ENCODE measurements at regions not wholly inside any gene's neighbourhood (a gene's known extent, or its start where the extent isn't known, plus 50 kb on each side); places are given as distances from the start of the nearest gene placed in this dataset.

DNA sequence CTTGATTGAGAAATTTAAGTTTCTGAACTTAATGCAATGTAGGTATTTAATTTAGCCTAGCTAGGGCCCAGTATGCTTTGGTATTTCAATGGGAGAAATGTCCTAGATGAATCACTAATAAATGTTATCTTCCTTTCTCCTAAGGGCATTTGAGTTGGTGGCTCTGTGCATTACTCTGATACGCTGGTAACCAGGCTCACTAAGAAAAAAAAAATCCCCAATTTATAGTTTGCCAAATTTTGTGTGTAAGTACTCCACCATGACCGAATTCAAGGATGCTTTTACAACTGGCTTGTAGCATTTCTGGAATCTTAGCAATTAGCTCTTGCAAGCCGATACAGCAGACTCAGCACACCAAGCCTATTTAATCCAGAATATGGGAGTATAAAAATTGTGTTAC lies 94.6 kb upstream of the LPP start:
- H3K36me3 ChIP-seq (ENCODE audit: control insufficient read depth, insufficient read depth, low read length): no peaks in the 10 kb centered on the region

DNA sequence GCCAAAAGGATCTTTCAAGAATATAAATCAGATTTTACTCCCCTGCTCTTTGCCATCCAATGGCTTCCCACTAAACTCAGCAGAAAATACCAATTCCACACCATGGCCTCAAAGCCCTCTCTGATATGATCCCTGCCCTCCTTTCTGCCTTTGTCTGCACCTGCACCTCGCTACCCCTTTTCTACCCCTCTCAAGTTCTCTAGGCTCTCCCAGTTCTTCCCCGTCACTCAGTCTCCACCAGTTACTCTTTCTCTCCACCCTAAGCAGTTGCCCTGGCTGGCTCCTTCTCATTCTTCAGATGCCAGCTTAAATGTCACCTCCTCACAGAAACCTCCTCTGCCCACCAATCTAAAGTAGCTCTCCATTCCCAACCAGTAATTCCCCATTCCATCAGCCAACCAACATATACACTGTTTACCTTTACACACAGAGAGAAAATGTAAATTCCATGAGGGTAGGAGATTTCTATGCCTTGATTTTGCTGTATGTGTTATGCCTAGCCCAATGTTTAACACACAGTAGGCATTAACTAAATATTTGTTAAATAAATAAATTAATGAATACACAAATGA lies 93.6 kb upstream of the LPP start:
- TF ChIP-seq, protein P1, sequence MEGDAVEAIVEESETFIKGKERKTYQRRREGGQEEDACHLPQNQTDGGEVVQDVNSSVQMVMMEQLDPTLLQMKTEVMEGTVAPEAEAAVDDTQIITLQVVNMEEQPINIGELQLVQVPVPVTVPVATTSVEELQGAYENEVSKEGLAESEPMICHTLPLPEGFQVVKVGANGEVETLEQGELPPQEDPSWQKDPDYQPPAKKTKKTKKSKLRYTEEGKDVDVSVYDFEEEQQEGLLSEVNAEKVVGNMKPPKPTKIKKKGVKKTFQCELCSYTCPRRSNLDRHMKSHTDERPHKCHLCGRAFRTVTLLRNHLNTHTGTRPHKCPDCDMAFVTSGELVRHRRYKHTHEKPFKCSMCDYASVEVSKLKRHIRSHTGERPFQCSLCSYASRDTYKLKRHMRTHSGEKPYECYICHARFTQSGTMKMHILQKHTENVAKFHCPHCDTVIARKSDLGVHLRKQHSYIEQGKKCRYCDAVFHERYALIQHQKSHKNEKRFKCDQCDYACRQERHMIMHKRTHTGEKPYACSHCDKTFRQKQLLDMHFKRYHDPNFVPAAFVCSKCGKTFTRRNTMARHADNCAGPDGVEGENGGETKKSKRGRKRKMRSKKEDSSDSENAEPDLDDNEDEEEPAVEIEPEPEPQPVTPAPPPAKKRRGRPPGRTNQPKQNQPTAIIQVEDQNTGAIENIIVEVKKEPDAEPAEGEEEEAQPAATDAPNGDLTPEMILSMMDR (IDR thresholded peaks at IDR 0.05; ENCODE audit: insufficient read depth, low read length, severe bottlenecking): no peak
- DNase-seq (ENCODE audit: low read depth) (no peak), FAIRE-seq (no peak)
- Histone ChIP-seq H3K36me3 (ENCODE audit: control insufficient read depth, insufficient read depth, low read length) (no peaks in the 10 kb centered on the region), H3K27me3 (ENCODE audit: control insufficient read depth, insufficient read depth, low read length) (no peaks in the 10 kb centered on the region), H3K4me3 (ENCODE audit: low read depth, low read length) (no peak overlapping the region)

More for the DNA sequence above, 94.6 kb upstream of the LPP start:
- TF ChIP-seq, protein P1 (IDR thresholded peaks at IDR 0.05; ENCODE audit: insufficient read depth, low read length, severe bottlenecking): no peak
- no peak for FAIRE-seq
- no peak overlapping the region for H3K4me3 ChIP-seq (ENCODE audit: low read depth, low read length)
- no peak for DNase-seq (ENCODE audit: low read depth)
- H3K27me3 ChIP-seq (ENCODE audit: control insufficient read depth, insufficient read depth, low read length): no peaks in the 10 kb centered on the region

DNA sequence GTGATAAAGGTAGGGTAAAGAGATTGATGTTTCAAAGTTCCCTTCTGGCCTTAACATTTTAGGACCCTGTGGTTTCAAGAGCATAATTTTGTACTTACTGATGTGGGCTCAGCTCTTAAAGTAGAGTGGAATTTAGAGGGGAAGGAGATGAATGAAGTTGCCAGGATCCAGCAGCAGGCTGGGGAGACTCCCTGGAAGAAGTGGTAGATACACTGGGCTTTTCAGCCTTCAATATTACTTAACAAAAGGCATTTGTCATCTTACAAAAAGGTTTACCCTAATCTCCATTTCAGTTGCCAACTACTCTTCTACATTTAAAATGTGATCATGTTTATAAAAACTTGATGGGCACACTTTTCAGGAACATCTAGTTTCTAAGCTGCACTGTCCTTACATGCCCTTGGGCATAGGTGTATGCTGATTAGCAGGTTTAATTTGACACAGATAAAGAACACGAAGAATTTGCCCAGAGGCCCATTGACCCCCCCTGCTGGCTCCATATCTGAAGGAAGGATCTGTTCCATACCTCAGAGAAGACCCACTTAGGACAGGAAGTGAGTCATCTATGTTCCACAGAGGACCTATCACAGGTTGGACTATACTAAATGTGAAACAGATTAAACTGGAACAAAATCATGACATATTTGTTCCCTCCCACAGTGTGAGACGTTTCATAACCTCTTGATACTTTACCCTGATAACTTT lies 93.0 kb upstream of the LPP start:
- FAIRE-seq (no peak), DNase-seq (ENCODE audit: low read depth) (peak; percentile 71)
- Histone ChIP-seq H3K36me3 (ENCODE audit: control insufficient read depth, insufficient read depth, low read length) (no peaks in the 10 kb centered on the region), H3K4me3 (ENCODE audit: low read depth, low read length) (no peak overlapping the region), H3K27me3 (ENCODE audit: control insufficient read depth, insufficient read depth, low read length) (no peaks in the 10 kb centered on the region)
- TF ChIP-seq, protein P1 (IDR thresholded peaks at IDR 0.05; ENCODE audit: insufficient read depth, low read length, severe bottlenecking): peak; percentile 5

DNA sequence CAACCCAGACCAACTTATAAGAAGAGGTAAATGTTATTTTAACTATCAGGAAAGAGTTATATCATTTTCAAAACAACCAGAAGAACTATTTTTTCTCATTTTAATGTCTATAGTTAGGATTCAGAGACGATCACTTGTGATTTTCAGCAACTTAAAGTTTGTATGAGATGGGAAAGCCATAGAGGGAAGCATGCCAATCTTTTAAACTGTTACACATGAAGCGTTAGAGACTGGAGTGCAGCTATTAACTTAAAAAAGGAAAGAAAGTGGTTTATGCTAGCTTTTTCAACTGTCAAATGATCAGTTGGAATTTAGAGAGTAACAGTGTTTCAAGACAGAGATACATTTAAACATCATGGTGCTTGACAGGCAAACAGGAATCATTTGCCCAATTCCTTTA lies 91.7 kb upstream of the LPP start:
- DNase-seq (ENCODE audit: low read depth): no peak
- no peaks in the 10 kb centered on the region for H3K27me3 ChIP-seq (ENCODE audit: control insufficient read depth, insufficient read depth, low read length)
- no peak for FAIRE-seq
- TF ChIP-seq, protein P1 (IDR thresholded peaks at IDR 0.05; ENCODE audit: insufficient read depth, low read length, severe bottlenecking): no peak
- H3K36me3 ChIP-seq (ENCODE audit: control insufficient read depth, insufficient read depth, low read length): no peaks in the 10 kb centered on the region
- H3K4me3 ChIP-seq (ENCODE audit: low read depth, low read length): no peak overlapping the region

DNA sequence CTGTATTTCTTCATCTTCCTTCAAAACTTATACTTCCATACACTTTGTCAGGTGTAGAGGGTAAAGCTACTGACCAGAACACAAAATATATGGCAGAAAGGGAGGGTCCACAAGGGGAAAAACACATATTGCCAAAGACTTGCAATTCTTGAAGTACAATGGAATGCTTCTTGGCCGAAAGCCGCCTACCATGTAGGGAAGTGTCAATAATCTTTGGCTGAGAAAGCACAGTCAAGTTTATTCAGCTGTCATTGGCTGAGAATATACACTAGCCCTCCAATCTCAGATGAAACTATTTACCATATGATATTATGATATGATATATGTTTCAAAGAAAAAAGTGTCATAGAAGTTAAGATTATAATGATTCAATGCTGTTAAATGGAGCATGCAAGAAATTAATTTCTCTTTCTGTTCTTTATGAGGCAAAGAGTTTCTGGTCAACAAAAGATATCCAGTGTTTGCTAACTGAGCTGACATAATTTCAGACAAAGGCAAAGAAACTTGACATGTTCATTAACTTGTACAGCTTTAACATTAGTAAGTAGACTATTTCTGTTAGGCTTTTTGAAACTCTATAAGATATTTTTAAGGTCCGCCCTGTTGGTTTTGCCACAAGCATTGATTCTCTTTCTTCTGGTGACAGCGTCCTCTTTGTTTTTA lies 89.0 kb upstream of the LPP start:
- Histone ChIP-seq H3K36me3 (ENCODE audit: control insufficient read depth, insufficient read depth, low read length) (no peaks in the 10 kb centered on the region), H3K27me3 (ENCODE audit: control insufficient read depth, insufficient read depth, low read length) (no peaks in the 10 kb centered on the region), H3K4me3 (ENCODE audit: low read depth, low read length) (no peak overlapping the region)
- FAIRE-seq (no peak), DNase-seq (ENCODE audit: low read depth) (no peak)
- TF ChIP-seq, protein P1 (IDR thresholded peaks at IDR 0.05; ENCODE audit: insufficient read depth, low read length, severe bottlenecking): no peak
